Natural killer cell treated with Interleukin-12 subunit alpha and Interleukin-12 subunit beta and Interleukin-15 and Interleukin-18, amount 100 ng/mL, for 72 hours (primary cell): ENCODE measurements at regions not wholly inside any gene's neighbourhood (a gene's known extent, or its start where the extent isn't known, plus 50 kb on each side); places are given as distances from the start of the nearest gene placed in this dataset.

Experiments
- ATAC-seq, 2 donors: fragments of 150-1000 bp; cut with Tn5 transposase in 1 of 2; sonication (Bioruptor Pico), chemical (Tn5 transposase) in 1 of 2; 2 replicates each; pipeline ENCODE4 v1.10.0; 2021
- DNase-seq: peaks from one replicate; pipeline ENCODE4 v3.0.0; 2022; ENCODE audit warnings: low spot score
- H3K27ac Mint-ChIP-seq, 2 donors: 1 replicate in 1 of 2; 2 replicates in 1 of 2; pipeline ENCODE4 v1.8.0; 2022; ENCODE audit warnings: mixed read lengths in 2 of 2, mild to moderate bottlenecking in 1 of 2, moderate library complexity in 1 of 2
- H3K27me3 Mint-ChIP-seq, 2 donors: 1 replicate in 1 of 2; 2 replicates in 1 of 2; pipeline ENCODE4 v1.8.0; 2022; ENCODE audit warnings: mixed read lengths in 2 of 2
- H3K36me3 Mint-ChIP-seq: one replicate; pipeline ENCODE4 v1.8.0; 2022; ENCODE audit warnings: mixed read lengths
- H3K4me1 Mint-ChIP-seq, 2 donors: 1 replicate in 1 of 2; 2 replicates in 1 of 2; pipeline ENCODE4 v1.8.0; 2022; ENCODE audit warnings: low read depth in 2 of 2, mixed read lengths in 2 of 2, mild to moderate bottlenecking in 1 of 2
- H3K4me3 Mint-ChIP-seq: one replicate; pipeline ENCODE4 v1.8.0; 2022; ENCODE audit warnings: mixed read lengths
- H3K9me3 Mint-ChIP-seq: 2 replicates; pipeline ENCODE4 v1.8.0; 2022; ENCODE audit warnings: mixed read lengths

GRCh38 chr6:160921095-160921494 is 70.5 kb upstream of the MAP3K4 start:
- no peaks in the 10 kb centered on the region for H3K4me1 Mint-ChIP-seq
- H3K27me3 Mint-ChIP-seq: peaks cover 17 to 34% of the 10 kb centered on the region in 2 donors
- ATAC-seq (no peak), DNase-seq (no peak)
- H3K36me3 Mint-ChIP-seq: no peaks in the 10 kb centered on the region
- no peak overlapping the region for H3K27ac Mint-ChIP-seq
- H3K9me3 Mint-ChIP-seq: no peaks in the 10 kb centered on the region
- H3K4me3 Mint-ChIP-seq: no peak overlapping the region

- Mint-ChIP-seq H3K9me3 (no peaks in the 10 kb centered on the region), H3K27ac (no peak overlapping the region), H3K27me3 (peaks cover 33 to 56% of the 10 kb centered on the region in 2 donors), H3K36me3 (no peaks in the 10 kb centered on the region), H3K4me3 (no peak overlapping the region), H3K4me1 (no peaks in the 10 kb centered on the region)
- ATAC-seq: no peak
- DNase-seq: no peak
Measured at GRCh38 chr6:160926281-160927276, 65.0 kb upstream of the MAP3K4 start.

- Mint-ChIP-seq H3K27ac (no peak overlapping the region), H3K9me3 (no peaks in the 10 kb centered on the region), H3K4me1 (no peaks in the 10 kb centered on the region), H3K4me3 (no peak overlapping the region), H3K36me3 (no peaks in the 10 kb centered on the region), H3K27me3 (peaks cover 36 to 48% of the 10 kb centered on the region in 2 donors)
- ATAC-seq (no peak), DNase-seq (no peak)
Measured at GRCh38 chr6:160927416-160927815, 64.2 kb upstream of the MAP3K4 start.

- H3K4me1 Mint-ChIP-seq: no peaks in the 10 kb centered on the region
- no peak overlapping the region for H3K4me3 Mint-ChIP-seq
- H3K9me3 Mint-ChIP-seq: no peaks in the 10 kb centered on the region
- H3K27me3 Mint-ChIP-seq: peaks cover 35 to 48% of the 10 kb centered on the region in 2 donors
- H3K27ac Mint-ChIP-seq: no peak overlapping the region
- no peak for ATAC-seq
- no peaks in the 10 kb centered on the region for H3K36me3 Mint-ChIP-seq
- DNase-seq: no peak
Measured at GRCh38 chr6:160929361-160929760, 62.2 kb upstream of the MAP3K4 start.

GRCh38 chr6:160929831-160930230 is 61.7 kb upstream of the MAP3K4 start:
- Mint-ChIP-seq H3K4me3 (no peak overlapping the region), H3K27me3 (peaks cover 35 to 48% of the 10 kb centered on the region in 2 donors), H3K36me3 (no peaks in the 10 kb centered on the region), H3K9me3 (no peaks in the 10 kb centered on the region), H3K27ac (no peak overlapping the region), H3K4me1 (no peaks in the 10 kb centered on the region)
- no peak for DNase-seq
- ATAC-seq: no peak

GRCh38 chr6:160930547-160931377 is 60.8 kb upstream of the MAP3K4 start:
- ATAC-seq: peak; percentile 68 to 81
- Mint-ChIP-seq H3K27me3 (peaks cover 31 to 39% of the 10 kb centered on the region in 2 donors), H3K36me3 (no peaks in the 10 kb centered on the region), H3K27ac (no peak overlapping the region), H3K4me1 (no peaks in the 10 kb centered on the region), H3K9me3 (no peaks in the 10 kb centered on the region), H3K4me3 (no peak overlapping the region)
- DNase-seq: no peak

- ATAC-seq (no peak), DNase-seq (no peak)
- Mint-ChIP-seq H3K4me3 (no peak overlapping the region), H3K27ac (no peak overlapping the region), H3K36me3 (no peaks in the 10 kb centered on the region), H3K4me1 (no peaks in the 10 kb centered on the region), H3K9me3 (no peaks in the 10 kb centered on the region), H3K27me3 (peaks cover 31 to 42% of the 10 kb centered on the region in 2 donors)
Measured at GRCh38 chr6:160931378-160932310, 59.9 kb upstream of the MAP3K4 start.

DNA sequence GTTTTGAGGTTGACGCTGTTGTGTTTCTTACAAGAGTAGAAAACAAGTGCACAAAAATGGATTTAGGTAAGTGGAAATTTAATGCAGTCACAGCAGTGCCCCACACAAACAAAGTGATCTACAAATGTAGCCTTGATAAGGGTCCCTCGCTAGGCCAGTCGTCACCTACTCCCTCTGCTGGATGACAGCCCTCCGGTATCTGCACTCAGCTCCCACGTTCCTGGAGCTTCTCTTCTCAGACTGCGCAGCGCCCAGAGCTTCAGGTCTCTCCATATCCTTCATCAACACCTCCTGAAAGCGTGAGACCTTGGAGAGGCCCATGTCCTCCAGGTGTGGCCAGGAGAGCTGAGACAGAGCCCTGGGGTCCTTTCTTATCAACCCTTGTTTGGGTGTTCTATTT is 58.3 kb upstream of the MAP3K4 start:
- no peak overlapping the region for H3K27ac Mint-ChIP-seq
- peaks cover 34 to 48% of the 10 kb centered on the region in 2 donors for H3K27me3 Mint-ChIP-seq
- DNase-seq: no peak
- H3K36me3 Mint-ChIP-seq: no peaks in the 10 kb centered on the region
- no peaks in the 10 kb centered on the region for H3K9me3 Mint-ChIP-seq
- peak in 1 of 2 donors; percentile 34 for ATAC-seq
- no peak overlapping the region for H3K4me3 Mint-ChIP-seq
- no peaks in the 10 kb centered on the region for H3K4me1 Mint-ChIP-seq

DNA sequence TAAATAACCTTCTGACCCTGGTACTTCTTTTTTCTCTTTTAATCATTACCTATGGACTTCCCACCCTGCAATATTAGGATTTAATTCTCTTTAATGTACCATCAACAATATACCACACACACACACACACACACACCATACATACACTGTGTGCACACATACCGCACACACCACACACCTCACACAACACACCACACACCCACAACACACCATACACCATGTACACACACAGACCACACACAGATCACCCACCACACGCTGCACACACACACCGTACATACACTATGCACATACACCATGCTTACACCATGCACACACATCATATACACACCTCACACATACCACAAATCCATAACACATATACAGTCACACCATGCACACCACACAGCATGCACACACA is 57.4 kb upstream of the MAP3K4 start:
- Mint-ChIP-seq H3K4me1 (no peaks in the 10 kb centered on the region), H3K9me3 (no peaks in the 10 kb centered on the region), H3K27me3 (peaks cover 31 to 46% of the 10 kb centered on the region in 2 donors), H3K27ac (no peak overlapping the region), H3K4me3 (no peak overlapping the region), H3K36me3 (no peaks in the 10 kb centered on the region)
- ATAC-seq: peak; percentile 48 to 61
- DNase-seq: no peak

DNA sequence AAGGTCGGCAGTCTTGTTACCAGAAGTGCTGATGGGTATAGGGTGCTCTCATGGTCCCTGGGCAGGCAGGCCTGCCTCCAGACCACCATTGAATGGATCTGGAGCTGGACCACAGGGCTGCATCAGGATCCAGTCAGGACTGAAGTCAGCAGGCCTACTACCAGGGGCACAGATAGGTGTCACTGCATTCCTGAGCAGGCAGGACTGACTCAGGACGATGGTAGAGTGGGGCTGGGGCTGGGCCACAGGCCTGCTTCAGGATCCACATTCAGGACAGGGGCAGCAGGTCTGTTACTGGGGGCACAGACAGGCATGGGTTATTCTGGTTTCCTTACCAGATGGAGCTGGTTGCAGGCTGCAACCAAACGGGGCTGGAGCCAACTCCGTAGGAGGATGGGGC is 51.4 kb upstream of the MAP3K4 start:
- peak in 1 of 2 donors; percentile 46 for ATAC-seq
- H3K36me3 Mint-ChIP-seq: no peaks in the 10 kb centered on the region
- H3K9me3 Mint-ChIP-seq: no peaks in the 10 kb centered on the region
- H3K27ac Mint-ChIP-seq: no peak overlapping the region
- no peak for DNase-seq
- H3K4me3 Mint-ChIP-seq: no peak overlapping the region
- H3K27me3 Mint-ChIP-seq: peaks cover 25 to 37% of the 10 kb centered on the region in 2 donors
- H3K4me1 Mint-ChIP-seq: no peaks in the 10 kb centered on the region
